ENCODE measurements at regions not wholly inside any gene's neighbourhood (a gene's known extent, or its start where the extent isn't known, plus 50 kb on each side); places are given as distances from the start of the nearest gene placed in this dataset.

GRCh38 chr3:107428051-107428858 lies 51.0 kb downstream of the CCDC54 start:
- DNase-seq (ENCODE audit: extremely low read depth in 1 of 2, low read depth in 1 of 2): no peak

DNA sequence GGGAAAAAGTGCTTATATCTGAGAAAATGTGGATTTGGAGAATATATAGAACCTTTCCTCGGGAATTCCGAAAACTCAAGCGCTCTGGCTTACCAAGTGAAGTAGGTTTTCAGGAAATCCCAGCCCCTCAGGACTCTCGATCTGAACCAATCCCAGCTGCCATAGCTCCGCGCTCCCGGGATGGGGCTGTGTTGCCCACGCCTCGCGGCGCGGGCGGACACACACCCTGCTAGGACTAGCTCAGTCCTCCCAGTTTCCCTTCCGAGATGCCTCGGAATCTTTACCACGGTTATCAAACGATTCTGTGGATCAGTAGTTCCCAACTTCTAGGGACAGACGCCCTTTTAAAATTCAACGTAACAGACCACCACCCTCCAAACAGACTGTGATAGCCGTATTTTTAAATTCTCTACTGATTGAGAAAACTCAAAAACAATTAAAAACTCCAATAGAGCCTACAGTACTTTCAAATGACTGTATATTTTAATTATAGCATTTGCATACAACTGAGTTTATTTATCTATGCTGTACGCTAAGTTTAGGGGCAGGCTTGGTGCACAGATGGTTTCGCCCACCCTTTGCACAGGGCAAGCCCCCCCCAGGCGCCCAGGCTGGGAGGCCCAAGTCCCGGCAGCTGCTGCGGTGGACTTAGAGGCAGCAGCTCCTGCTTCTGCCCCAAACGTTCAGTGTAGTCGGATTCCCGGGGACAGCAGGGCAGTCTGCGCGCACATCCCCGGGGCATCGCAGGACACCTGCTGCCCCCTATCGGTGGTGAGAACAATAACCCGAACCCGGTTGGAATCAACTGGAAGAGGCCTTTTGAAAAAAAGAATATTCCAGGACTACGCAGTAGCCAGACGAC lies 52.3 kb downstream of the CCDC54 start:
- peak in 1 of 2 donors; percentile 35 for DNase-seq (ENCODE audit: extremely low read depth in 1 of 2, low read depth in 1 of 2)

DNA sequence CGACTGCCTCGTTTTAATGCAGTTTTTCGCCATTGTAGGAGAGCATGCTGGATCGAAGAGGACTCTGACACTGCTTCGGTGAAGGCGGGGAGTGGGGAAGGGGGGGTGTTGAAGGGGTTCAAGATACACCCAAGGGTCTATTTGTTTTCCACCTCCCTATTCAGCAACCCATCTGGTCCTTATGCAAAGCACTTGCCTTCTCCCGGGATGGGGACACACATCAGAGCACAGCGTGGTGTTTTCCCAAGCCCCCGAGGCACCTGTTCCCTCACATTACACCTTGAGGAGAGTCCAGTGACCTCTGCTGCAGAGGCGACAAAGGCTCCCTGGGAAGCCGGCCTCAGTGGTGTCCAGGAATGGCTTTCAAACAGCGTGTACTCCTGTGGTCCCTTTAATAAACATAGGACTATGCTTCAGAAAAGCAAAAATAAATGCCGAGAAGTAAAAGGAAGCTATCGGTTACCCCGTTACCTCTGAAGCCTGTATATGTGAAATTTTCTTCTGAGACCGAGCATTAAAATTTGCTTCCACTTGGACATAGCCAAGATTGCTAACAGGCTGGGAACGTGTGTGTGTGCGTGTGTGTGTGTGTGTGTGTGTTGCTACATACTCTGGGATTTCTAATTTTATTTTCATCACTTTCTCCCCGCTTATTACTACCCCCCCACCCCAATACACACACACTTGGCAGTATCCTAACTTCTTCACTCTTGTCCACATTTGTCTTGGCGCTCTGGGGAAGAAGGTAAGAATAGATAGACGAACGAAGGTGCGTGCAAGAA lies 53.2 kb downstream of the CCDC54 start:
- no peak for DNase-seq (ENCODE audit: extremely low read depth in 1 of 2, low read depth in 1 of 2)

- no peak for DNase-seq (ENCODE audit: extremely low read depth in 1 of 2, low read depth in 1 of 2)
Observed at GRCh38 chr3:107430996-107431245, 53.7 kb downstream of the CCDC54 start.

- DNase-seq (ENCODE audit: extremely low read depth in 1 of 2, low read depth in 1 of 2): peak in 1 of 2 donors; percentile 9
Observed at GRCh38 chr3:107431246-107432012, 54.2 kb downstream of the CCDC54 start.

DNA sequence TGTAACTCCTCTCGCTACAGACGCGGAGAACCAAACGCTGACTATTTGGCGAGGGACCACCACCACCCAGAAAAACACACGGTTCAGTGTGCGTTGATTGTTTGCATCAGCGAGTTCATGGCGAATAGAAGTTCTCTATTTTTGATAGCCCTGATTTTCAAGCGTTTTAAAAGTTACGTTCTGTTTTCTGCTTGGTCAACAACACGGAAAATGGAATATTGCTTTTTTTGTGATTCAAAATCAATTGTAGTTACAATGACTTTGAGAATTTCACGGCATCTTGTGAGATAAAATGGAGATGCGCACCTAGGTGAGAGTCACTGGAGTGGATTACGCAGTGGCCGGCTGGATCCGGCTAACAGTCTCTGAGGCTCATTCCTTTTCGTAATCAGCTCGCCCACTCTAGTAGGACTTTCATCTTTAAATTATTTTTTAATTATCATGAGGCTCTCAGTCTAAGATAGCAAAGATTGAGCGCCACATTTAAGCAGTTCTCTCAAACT lies 54.8 kb downstream of the CCDC54 start:
- DNase-seq (ENCODE audit: extremely low read depth in 1 of 2, low read depth in 1 of 2): no peak

DNA sequence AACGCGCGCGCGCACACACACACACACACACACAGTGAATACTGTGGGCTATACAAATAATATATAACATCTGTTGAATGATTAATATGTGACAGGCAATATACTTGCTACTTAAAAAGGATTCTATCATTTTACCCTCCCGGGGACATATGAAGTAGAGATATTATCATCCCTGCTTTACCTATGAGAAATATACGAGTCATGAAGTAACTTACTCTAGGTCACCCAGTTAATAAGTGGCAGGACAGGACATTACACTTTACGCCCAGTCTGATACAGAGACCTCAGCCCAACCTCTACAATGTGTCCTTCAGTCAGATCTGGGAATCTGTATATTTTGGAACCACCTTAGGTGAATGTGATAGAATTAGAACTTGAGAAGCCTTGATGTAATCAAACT lies 55.4 kb downstream of the CCDC54 start:
- no peak for DNase-seq (ENCODE audit: extremely low read depth in 1 of 2, low read depth in 1 of 2)

DNA sequence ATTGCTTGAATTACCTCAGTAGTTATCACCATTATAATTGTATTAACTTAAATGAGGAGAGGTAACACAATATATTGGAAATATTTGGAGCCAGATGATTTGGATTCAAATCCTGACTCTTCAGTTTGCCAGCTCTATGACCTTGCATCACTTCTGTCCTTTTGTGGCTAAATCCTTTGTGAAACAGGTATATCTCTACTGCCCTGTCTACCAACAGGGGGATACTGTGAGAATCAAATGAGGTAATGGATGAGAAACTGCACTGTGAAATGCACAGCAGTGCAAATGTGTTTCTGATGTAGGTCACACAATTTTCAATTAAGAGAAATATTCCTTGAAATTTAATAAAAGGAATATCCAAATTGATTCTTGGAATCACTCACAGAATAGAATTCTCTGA lies 58.8 kb downstream of the CCDC54 start:
- no peak for DNase-seq (ENCODE audit: extremely low read depth in 1 of 2, low read depth in 1 of 2)

GRCh38 chr3:107438671-107439070 lies 61.4 kb downstream of the CCDC54 start:
- no peak for DNase-seq (ENCODE audit: extremely low read depth in 1 of 2, low read depth in 1 of 2)

DNA sequence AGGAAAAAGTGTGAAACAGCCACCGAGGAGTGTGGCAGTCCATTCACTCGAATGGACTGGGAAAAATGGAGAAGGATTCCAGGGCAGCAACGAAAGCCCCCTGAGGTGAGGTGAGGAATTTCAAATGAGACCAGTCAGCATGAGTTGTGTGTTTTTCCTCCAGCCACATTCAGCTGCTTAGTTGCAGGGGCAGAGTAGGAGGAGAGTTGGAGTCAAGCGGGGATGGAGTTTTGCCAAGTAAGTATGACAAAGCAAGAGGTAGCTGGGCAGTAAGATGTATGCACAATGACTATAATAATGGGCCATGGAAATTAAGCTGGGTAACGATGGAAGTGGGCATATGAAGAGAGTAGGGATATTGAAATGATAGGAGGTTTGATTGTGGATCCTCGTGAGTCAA lies 64.4 kb downstream of the CCDC54 start:
- no peak for DNase-seq (ENCODE audit: extremely low read depth in 1 of 2, low read depth in 1 of 2)

- no peak for DNase-seq (ENCODE audit: extremely low read depth in 1 of 2, low read depth in 1 of 2)
Observed at GRCh38 chr3:107443461-107443860, 66.2 kb downstream of the CCDC54 start.

GRCh38 chr3:107446706-107447105 lies 69.5 kb downstream of the CCDC54 start:
- DNase-seq (ENCODE audit: extremely low read depth in 1 of 2, low read depth in 1 of 2): no peak

DNA sequence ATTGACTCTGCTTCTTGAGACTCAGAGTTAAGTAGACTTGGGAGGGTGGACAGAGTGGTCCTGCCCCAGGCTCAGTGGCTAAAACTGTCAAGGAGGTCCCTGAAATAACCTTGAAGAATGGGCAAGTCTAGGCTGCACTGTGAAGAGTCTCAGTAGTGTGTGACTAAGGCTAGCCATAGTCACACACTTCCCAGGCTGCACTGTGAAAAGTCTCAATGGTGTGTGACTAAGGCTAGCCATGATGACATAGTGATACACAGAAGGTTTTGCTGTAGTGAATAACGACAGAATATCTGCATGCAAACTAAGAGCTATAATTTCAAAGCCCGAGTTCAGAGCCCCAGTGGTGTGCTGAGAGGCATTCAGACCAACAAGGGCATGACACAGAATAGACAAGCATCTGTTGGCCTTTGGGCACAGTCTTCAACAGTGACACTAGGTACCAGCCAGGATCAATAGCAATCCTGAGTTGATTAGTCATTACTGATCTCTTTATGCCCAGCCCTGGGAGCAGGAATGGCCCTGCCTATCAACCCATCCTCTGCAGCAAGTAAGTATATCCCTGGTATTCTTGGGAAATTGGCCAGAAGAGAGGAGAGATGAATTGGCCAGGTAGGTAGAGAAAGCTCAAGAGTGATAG lies 72.4 kb upstream of the BBX start:
- no peak for DNase-seq (ENCODE audit: extremely low read depth in 1 of 2, low read depth in 1 of 2)

DNA sequence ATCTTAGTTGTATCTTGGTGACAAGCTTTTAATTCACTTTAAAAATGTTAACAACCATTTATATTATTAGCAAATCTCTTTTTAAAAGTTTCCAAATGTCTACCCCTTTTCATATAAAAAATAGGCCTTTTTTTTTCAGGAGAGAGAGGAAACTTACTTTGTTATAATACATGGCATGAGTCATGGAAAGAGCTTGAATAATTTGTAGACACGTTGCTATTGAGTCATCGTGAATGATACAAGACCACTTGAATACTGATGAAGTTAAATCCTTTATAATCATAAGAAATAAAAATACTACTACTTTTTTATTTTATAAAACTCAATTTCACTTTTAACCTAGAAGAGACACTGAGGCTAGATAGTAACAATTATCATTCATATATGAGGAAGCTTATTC lies 70.3 kb upstream of the BBX start:
- DNase-seq (ENCODE audit: extremely low read depth in 1 of 2, low read depth in 1 of 2): no peak

DNA sequence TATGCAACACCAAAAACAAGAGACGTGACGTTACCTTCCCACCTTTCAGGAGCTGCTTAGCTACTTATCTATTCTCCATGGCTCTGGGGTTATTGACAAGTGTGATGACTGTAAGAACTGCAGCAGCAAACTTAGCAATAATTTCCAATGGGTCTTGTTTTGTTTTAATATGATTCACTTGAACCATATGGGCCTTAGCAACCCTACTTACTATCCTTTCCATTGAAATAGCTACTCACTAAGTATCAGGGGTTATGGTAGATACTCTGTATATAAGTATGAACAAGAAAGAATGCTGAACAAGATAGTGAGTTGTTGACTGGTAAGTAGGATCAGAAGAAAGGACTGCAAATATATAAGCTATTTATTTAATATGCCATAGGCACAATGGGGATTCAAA lies 69.3 kb upstream of the BBX start:
- no peak for DNase-seq (ENCODE audit: extremely low read depth in 1 of 2, low read depth in 1 of 2)

DNA sequence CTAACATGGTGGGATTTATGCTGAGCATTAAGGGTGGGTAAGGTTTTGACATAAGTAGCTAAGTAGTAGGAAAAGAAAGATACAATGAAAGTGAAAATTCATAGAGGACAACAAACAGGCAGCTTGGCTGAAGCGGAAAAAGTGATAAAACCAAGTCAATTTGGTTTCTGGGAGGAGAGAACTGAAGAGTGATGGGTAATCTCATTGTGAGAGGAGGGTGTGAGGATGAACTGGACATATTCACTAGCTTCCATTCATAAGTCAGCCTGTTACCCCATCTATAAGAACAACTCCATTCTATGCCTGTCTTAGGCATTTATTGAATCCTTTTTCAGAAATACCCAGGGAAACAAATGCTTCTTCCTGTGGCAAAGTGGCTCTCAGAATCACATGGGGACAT lies 67.1 kb upstream of the BBX start:
- DNase-seq (ENCODE audit: extremely low read depth in 1 of 2, low read depth in 1 of 2): no peak

DNA sequence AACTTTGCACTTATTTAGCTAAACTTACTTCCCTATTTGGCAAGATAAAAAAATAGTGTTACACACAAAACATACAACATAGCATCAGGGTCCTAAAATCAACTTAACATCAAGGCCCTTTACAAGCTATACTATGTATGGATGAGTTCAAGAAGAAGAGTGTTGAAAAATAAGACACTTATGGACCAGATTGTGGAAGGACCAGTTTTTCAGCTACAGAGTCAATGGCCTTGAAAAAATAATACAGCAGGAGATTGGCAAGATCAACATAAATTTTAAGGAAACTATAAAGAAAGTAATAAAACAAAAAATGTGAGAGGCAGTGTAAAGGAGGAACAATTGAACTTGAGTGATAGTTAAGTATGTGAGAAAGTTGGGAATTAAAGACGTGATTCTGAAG lies 66.3 kb upstream of the BBX start:
- no peak for DNase-seq (ENCODE audit: extremely low read depth in 1 of 2, low read depth in 1 of 2)

GRCh38 chr3:107458871-107459270 lies 63.9 kb upstream of the BBX start:
- DNase-seq (ENCODE audit: extremely low read depth in 1 of 2, low read depth in 1 of 2): no peak

DNA sequence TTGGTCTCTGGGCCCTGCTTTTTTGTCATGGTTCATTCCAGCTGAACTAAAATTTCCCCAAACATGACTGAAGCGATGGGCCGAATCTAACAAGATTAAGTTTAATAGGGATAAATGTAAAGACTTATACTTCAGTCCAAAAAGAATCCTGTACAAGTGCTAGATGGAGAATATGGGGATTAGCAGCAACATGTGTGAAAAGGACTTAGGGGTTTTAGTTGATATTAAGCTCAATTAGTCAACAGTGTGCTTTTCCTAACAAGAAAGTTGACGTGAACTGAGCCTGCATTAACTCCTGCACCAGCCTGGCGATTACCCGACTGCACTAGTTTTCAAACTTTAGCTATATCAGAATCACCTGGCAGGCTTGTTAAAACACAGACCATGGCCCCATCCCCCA lies 61.0 kb upstream of the BBX start:
- no peak for DNase-seq (ENCODE audit: extremely low read depth in 1 of 2, low read depth in 1 of 2)

GRCh38 chr3:107464037-107464436 lies 58.7 kb upstream of the BBX start:
- DNase-seq (ENCODE audit: extremely low read depth in 1 of 2, low read depth in 1 of 2): no peak
